Fibroblast of skin of left biceps (primary cell): ENCODE measurements at regions not wholly inside any gene's neighbourhood (a gene's known extent, or its start where the extent isn't known, plus 50 kb on each side); places are given as distances from the start of the nearest gene placed in this dataset.

Experiments
- DNase-seq, 2 experiments: peaks; one replicate each; pipeline ENCODE4 v3.0.0-alpha.2; 2013; ENCODE audit warnings: low read depth in 2 of 2

DNA sequence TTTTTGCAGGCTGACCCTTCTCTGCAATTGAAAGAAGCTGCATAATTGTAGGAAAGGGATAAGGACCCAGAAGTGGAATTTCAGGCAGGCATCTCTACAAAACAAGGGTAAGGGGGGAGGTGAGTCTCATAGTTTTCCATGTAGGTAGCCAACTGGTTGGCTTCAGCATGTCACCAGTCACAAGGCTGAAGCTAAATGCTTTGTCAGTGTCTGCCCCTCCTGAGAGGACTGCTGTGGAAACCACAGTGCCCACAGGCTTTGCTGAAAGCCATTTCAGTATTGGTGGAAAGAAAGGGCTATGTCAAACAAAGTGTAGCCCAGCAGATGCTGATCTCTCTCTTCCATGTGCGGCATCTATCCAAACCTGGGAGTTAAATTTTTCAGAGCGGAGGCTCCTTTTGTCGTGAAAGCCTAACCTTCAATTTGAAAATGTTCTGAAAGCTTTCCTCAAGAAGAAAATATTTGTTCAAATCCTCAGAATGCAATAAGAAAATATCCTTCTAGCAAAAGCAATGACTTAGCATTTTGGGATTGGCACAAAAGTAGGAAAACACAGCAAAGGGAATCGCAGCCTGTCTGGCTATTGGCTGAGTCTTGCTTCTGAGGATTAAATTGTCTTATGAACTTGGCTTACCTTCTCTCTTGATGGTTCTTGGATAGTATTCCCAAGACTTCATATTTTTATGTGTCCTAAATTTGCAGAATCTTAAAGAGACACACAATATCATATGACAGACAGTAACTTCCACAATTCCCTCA, 591.7 kb downstream of the PLPP3 start:
- no peak for DNase-seq

- no peak for DNase-seq
Measured at GRCh38 chr1:55986003-55986402, 593.4 kb downstream of the PLPP3 start.

DNA sequence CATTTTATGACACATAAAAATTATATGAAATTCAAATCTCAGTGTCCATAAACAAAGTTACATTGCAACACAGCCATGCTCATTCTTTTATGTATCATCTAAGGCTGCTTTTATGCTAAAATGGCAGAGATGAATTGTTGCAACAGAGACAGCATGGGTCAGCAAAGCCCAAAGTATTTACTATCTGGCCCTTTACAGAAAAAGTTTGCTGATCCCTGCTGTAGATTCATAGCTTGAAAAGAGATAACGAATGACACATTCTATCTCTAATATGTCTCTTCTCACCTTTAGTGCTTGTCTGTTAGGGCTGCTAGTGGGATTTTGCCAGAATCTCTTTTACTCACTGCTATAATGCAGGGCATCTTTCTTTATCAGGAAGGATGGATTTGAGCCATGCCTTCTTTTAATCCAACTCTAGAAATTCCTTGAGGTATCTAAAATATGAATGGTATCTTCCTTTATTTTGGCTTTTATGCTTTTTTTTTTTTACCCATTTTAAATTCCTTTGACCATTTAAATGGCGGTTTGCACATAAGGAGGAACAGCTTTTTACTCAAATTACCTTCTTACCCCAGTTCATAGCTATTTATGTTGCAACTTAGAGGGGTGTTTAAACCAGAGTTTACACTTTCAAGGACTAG, 598.2 kb downstream of the PLPP3 start:
- DNase-seq: no peak

DNA sequence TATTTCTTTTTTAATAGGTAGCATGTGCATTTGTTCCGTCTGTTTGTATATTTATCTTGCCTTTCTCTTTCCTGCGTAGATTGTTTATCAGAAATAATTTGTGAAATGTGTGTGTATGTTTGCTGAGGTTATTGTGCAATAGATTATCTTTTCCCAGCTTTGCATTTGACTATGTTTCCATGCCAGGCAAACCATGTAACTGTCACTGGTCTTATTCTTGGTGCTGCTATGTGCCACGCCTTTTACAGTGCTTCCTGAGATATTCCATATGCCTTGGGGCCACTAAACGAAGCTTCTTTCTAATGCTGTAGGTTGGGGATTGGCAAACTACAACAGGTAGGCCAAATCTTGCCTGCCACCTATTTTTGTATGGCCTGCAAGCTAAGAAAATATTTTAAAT, 598.8 kb downstream of the PLPP3 start:
- no peak for DNase-seq

GRCh38 chr1:55974714-55975441, 604.5 kb downstream of the PLPP3 start:
- DNase-seq: peak; percentile 94

DNA sequence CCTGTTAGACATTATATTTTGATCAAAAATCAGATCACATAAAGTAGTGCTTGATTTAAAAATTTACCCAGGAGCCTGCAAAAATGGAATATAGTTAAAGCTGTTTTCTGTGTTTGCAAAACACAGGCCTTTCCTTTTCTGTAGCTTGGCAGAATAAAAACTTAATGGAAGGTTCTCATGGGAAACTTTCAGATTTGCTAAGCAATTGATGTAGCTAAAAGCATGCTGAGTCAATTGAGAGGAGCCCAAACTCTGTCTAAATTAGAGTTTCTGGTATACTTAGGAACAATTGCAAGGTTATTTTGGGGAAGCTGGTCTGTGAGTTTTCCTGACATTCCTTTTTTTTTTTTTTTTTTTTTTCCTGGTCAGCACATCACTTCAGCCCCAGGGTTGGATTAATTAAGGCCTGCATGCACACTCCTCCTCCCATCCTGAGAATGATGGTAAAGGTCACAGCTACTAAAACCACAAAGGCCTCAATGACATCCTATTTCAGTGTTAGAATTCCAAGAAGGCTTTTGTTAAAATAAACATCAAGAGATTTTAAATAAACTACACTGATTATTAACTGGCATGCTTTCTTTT, 608.7 kb downstream of the PLPP3 start:
- no peak for DNase-seq

DNA sequence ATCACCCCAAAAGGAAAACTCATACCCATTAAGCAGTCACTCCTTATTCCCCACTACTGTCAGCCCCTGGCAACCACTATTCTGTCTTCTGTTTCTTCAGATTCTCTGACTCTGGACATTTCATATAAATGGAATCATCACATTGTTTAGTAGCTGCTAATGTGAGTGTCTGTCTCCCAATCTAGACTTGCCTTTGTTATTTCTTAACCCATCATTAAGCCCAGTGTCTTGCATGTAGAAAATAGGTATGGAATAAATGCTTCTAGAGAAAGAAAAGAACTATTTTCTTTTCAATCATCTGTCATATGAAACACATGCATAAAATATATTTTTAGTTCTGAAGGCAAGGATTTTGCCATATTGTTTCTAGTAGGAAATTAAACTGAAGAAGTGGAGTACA, 610.0 kb downstream of the PLPP3 start:
- no peak for DNase-seq

- no peak for DNase-seq
Measured at GRCh38 chr1:55968661-55969060, 610.7 kb downstream of the PLPP3 start.

- peak; percentile 80 to 81 for DNase-seq
Measured at GRCh38 chr1:55965981-55966461, 613.3 kb downstream of the PLPP3 start.

DNA sequence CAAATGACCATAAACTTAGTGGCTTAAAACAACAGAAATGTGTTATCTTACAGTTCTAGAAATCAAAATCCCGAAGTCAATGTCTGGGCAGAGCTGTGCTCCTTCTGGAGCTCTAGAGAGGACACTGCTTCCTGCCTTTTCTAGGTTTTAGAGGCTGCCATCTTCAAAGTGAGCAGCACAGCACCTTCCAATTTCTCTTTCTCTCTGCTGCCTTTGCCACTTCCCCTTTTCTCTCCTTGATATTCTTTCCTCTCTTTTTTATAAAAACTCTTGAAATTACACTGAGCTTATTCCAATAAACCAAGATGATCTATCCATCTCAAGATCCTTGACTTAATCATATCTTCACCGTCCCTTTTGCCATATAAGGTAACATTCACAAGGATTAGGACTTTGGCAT, 616.9 kb downstream of the PLPP3 start:
- no peak for DNase-seq

- no peak for DNase-seq
Measured at GRCh38 chr1:55959136-55959548, 620.2 kb downstream of the PLPP3 start.

- no peak for DNase-seq
Measured at GRCh38 chr1:55958498-55958897, 620.9 kb downstream of the PLPP3 start.

DNA sequence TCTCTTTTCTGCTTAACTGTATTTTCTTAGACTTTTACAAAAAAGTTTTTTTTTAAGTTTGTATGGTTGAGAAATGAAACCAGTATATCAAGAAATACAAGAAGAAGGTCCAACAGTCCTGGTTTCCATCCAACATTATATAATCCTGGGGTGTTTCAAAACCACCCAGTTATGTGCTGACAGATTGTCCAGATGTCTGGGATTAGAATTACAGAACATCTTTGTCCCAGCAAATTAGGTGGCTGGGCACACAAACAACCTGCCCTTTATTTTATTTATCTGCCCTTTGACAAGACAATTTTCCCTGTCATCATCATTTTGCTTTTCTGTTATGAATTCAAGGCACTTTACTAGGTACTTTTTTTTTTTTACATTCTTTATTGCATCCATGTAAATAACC, 622.1 kb downstream of the PLPP3 start:
- no peak for DNase-seq

DNA sequence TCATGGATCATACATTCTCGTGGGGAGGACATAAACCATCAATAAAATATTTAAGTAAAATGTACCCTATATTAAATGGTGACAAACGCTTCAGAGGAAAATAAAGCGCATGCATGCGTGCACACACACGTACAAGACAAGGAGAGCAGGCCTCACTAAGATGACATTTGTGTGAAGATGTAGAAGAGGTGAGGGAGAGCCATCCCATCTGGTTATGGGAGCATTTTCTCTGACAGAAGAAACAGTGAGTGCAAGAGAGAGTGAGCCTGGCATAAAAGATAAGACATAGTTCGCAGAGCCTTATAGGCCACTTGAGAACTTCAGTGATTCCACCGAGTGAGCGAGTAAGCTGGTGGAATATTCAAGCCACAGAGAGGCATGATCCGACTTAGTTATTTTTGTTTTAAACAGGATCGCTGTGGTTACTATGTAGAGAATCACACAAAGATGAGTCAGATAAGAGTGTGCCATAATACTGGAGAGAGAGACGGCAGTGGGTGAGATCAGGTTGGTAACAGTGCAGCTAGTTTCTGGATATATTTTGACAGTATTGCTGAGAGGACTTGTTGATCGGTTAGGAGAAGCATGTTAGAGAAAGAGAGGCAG, 624.2 kb downstream of the PLPP3 start:
- DNase-seq: no peak

GRCh38 chr1:55951291-55951690, 628.1 kb downstream of the PLPP3 start:
- DNase-seq: no peak

- DNase-seq: no peak
Measured at GRCh38 chr1:55947446-55947845, 631.9 kb downstream of the PLPP3 start.

GRCh38 chr1:55943721-55944435, 635.5 kb downstream of the PLPP3 start:
- no peak for DNase-seq

- no peak for DNase-seq
Measured at GRCh38 chr1:55943012-55943411, 636.4 kb downstream of the PLPP3 start.

DNA sequence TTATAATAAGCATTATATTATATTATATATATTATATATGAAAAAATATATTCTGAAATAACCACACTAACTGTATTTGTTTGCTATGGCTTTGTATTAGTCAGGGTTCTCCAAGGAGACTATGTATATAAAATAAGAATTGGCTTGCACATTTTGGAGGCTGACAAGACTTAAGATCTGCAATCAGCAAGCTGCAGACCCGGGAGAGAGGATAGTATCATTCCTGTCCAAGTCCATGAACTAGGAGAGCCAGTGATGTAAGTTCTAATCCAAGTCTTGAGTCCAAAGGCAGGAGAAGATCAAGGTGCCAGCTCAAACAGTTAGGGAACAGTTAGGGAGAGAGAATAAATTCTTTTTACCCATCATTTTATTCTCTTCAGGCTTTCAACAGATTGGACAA, 639.5 kb downstream of the PLPP3 start:
- DNase-seq: no peak

- no peak for DNase-seq
Measured at GRCh38 chr1:55938861-55939260, 640.5 kb downstream of the PLPP3 start.

GRCh38 chr1:55938376-55938850, 641.0 kb downstream of the PLPP3 start:
- DNase-seq: no peak
